ENCODE measurements at regions not wholly inside any gene's neighbourhood (a gene's known extent, or its start where the extent isn't known, plus 50 kb on each side); places are given as distances from the start of the nearest gene placed in this dataset.

GRCh38 chr6:87848616-87849015, 146.6 kb upstream of the AKIRIN2 start:
- no peak for TF ChIP-seq ELF4 (IDR thresholded peaks at IDR 0.05)
- no peak for TF ChIP-seq FOXM1 (IDR thresholded peaks at IDR 0.05; ENCODE audit: borderline replicate concordance)
- TF ChIP-seq SP1 (IDR thresholded peaks at IDR 0.05): no peak
- no peak for TF ChIP-seq FOXA1 (IDR thresholded peaks at IDR 0.05)

Measured in HEK293T (cell line).